B cell (primary cell): ENCODE measurements at regions not wholly inside any gene's neighbourhood (a gene's known extent, or its start where the extent isn't known, plus 50 kb on each side); places are given as distances from the start of the nearest gene placed in this dataset.

ENCODE experiments used
- ATAC-seq: fragments of 200-7000 bp; cut with Tn5 transposase; one replicate; pipeline ENCODE4 v1.10.0; 2021; ENCODE audit warnings: low read depth, mild to moderate bottlenecking, moderate number of reproducible peaks, moderate library complexity
- CTCF ChIA-PET: fragments of 350-600 bp; sonication (Branson Sonifier 250); formaldehyde crosslinking; loops from one replicate; lab custom pipeline; 2021; ENCODE audit warnings: antibody characterized with exemption, inconsistent platforms; lab: Charles Lee
- POLR2A ChIA-PET: fragments of 350-600 bp; sonication (Branson Sonifier 250); formaldehyde crosslinking; loops from one replicate; lab custom pipeline; 2021; ENCODE audit warnings: antibody characterized with exemption; lab: Charles Lee
- DNase-seq: peaks from one replicate; pipeline ENCODE4 v3.0.0; 2013
- H2AFZ ChIP-seq: 2 replicates; pipeline ENCODE4 v1.6.1; 2012; ENCODE audit warnings: mild to moderate bottlenecking, low read depth, low read length; ENCODE audit not compliant: insufficient read depth, poor library complexity, severe bottlenecking
- H3K27ac ChIP-seq, 2 donors: 1 replicate in 1 of 2; 2 replicates in 1 of 2; pipeline ENCODE4 v1.5.1; 2012 to 2013; ENCODE audit warnings: low read length in 2 of 2, mild to moderate bottlenecking in 2 of 2, moderate library complexity in 1 of 2
- H3K27me3 ChIP-seq, 4 experiments: fragments of 200-600 bp in 1 of 4; sonication (generic) in 1 of 4; replicated peaks in 1 of 4; 1 replicate in 2 of 4; 2 replicates in 2 of 4; pipeline versions ENCODE4 v1.6.1 to v1.7.0; 2013 to 2016; ENCODE audit warnings: low read length in 3 of 4, mild to moderate bottlenecking in 2 of 4, mixed read lengths in 1 of 4, moderate library complexity in 1 of 4; ENCODE audit not compliant: insufficient read depth in 4 of 4, control insufficient read depth in 3 of 4; ENCODE audit errors: control extremely low read depth in 1 of 4
- H3K36me3 ChIP-seq, 2 experiments: replicated peaks in 1 of 2; 1 replicate in 1 of 2; 2 replicates in 1 of 2; pipeline versions ENCODE4 v1.6.1 to v1.7.1; 2013; ENCODE audit warnings: low read length in 1 of 2; ENCODE audit not compliant: insufficient read depth in 2 of 2, control insufficient read depth in 1 of 2; ENCODE audit errors: control extremely low read depth in 1 of 2, extremely low read depth in 1 of 2
- H3K4me1 ChIP-seq, 2 donors: fragments of 200-600 bp in 1 of 2; sonication (generic) in 1 of 2; 1 replicate in 1 of 2; 2 replicates in 1 of 2; pipeline versions ENCODE4 v1.5.1 to v1.6.1; 2013 to 2017; ENCODE audit warnings: low read length in 2 of 2; ENCODE audit not compliant: control insufficient read depth in 2 of 2, insufficient read depth in 2 of 2
- H3K4me2 ChIP-seq: replicated peaks from 2 replicates; pipeline ENCODE3; 2012; ENCODE audit warnings: mild to moderate bottlenecking, low read depth, low read length; ENCODE audit not compliant: poor library complexity, severe bottlenecking
- H3K4me3 ChIP-seq, 5 experiments: fragments of 200-600 bp in 1 of 5; sonication (generic) in 1 of 5; 1 replicate in 3 of 5; 2 replicates in 2 of 5; pipeline versions ENCODE4 v1.5.1 to v1.7.0; 2011 to 2016; ENCODE audit warnings: low read length in 4 of 5, mild to moderate bottlenecking in 4 of 5, low read depth in 2 of 5, control low read depth in 1 of 5, moderate library complexity in 1 of 5; ENCODE audit not compliant: insufficient read depth in 1 of 5; ENCODE audit errors: control extremely low read depth in 1 of 5, extremely low read depth in 1 of 5
- H3K79me2 ChIP-seq: fragments of 200-600 bp; sonication (generic); one replicate; pipeline ENCODE4 v1.6.0; 2016; ENCODE audit warnings: low read length; ENCODE audit not compliant: control insufficient read depth, insufficient read depth
- H3K9ac ChIP-seq: fragments of 200-600 bp; sonication (generic); 2 replicates; pipeline ENCODE4 v1.6.1; 2017; ENCODE audit warnings: mild to moderate bottlenecking, low read length, moderate library complexity
- H3K9me3 ChIP-seq, 3 donors: one replicate each; pipeline versions ENCODE4 v1.6.1 to v1.7.1; 2013; ENCODE audit warnings: low read length in 2 of 3; ENCODE audit not compliant: control insufficient read depth in 2 of 3, insufficient read depth in 1 of 3; ENCODE audit errors: control extremely low read depth in 1 of 3
- H4K20me1 ChIP-seq: 2 replicates; pipeline ENCODE4 v1.6.0; 2012; ENCODE audit warnings: mild to moderate bottlenecking, low read length; ENCODE audit not compliant: insufficient read depth, control insufficient read depth, poor library complexity, severe bottlenecking
- H3K27ac Mint-ChIP-seq: one replicate; pipeline ENCODE4 v1.8.0; 2021; ENCODE audit warnings: mixed read lengths
- H3K27me3 Mint-ChIP-seq: one replicate; pipeline ENCODE4 v1.8.0; 2021; ENCODE audit warnings: mixed read lengths
- H3K4me1 Mint-ChIP-seq: one replicate; pipeline ENCODE4 v1.8.0; 2021; ENCODE audit warnings: mixed read lengths
- H3K4me3 Mint-ChIP-seq: one replicate; pipeline ENCODE4 v1.8.0; 2021; ENCODE audit warnings: mixed read lengths
- H3K9me3 Mint-ChIP-seq: one replicate; pipeline ENCODE4 v1.8.0; 2022; ENCODE audit warnings: mixed read lengths; ENCODE audit not compliant: insufficient read depth
- EZH2 ChIP-seq: IDR thresholded peaks from 2 replicates; pipeline ENCODE4 v1.6.1; 2012; ENCODE audit warnings: borderline replicate concordance, low read depth, mild to moderate bottlenecking, moderate library complexity, low read length; ENCODE audit not compliant: insufficient read depth, poor library complexity, severe bottlenecking
- WGBS: methylation state at CpG from one replicate; pipeline ENCODE4 v1.1.5; 2013; ENCODE audit warnings: missing lambda C conversion rate; ENCODE audit not compliant: insufficient coverage; 5-methylcytosine and 5-hydroxymethylcytosine counted together
- intact Hi-C: fragments of 100-400 bp; cut with micrococcal nuclease; formaldehyde crosslinking; loops from one replicate; pipeline ENCODE4 v1.10.0; 2022
- TF ChIP-seq, protein P1 (sequence below): fragments of 200-600 bp; IDR thresholded peaks from one replicate; pipeline ENCODE4 v1.8.0; 2022; ENCODE audit warnings: antibody characterized with exemption, mild to moderate bottlenecking

DNA sequence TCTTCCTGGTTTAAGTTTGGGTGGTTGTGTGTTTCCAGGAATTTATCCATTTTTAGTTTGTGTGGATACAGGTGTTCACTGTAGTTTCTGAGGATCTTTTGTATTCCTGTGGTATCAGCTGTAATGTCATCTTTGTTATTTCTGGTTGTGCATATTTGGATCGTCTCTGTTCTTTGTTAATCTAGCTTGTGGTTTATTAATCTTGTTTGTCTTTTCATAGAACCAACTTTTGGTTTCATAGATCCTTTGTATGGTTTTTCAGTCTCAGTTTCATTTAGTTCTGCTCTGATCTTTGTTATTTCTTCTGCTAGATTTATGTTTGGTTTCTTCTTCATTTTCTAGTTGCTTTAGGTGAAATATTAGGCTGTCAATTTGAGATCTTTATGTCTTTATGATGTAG, 202.4 kb upstream of the ZSWIM2 start:
- Histone ChIP-seq H3K4me1 (no peaks in the 10 kb centered on the region), H2AFZ (no peak overlapping the region), H3K27me3 (no peaks in the 10 kb centered on the region), H3K27ac (no peak overlapping the region), H3K9ac (no peak overlapping the region), H3K9me3 (no peaks in the 10 kb centered on the region), H3K4me2 (no peak overlapping the region), H3K4me3 (no peak overlapping the region), H3K36me3 (no peaks in the 10 kb centered on the region), H4K20me1 (no peaks in the 10 kb centered on the region), H3K79me2 (no peaks in the 10 kb centered on the region)
- Mint-ChIP-seq H3K9me3 (no peaks in the 10 kb centered on the region), H3K4me3 (no peak overlapping the region), H3K4me1 (no peaks in the 10 kb centered on the region), H3K27me3 (no peaks in the 10 kb centered on the region), H3K27ac (no peak overlapping the region)
- ATAC-seq (no peak), DNase-seq (no peak)
- TF ChIP-seq EZH2: no peak
- TF ChIP-seq, protein P1, sequence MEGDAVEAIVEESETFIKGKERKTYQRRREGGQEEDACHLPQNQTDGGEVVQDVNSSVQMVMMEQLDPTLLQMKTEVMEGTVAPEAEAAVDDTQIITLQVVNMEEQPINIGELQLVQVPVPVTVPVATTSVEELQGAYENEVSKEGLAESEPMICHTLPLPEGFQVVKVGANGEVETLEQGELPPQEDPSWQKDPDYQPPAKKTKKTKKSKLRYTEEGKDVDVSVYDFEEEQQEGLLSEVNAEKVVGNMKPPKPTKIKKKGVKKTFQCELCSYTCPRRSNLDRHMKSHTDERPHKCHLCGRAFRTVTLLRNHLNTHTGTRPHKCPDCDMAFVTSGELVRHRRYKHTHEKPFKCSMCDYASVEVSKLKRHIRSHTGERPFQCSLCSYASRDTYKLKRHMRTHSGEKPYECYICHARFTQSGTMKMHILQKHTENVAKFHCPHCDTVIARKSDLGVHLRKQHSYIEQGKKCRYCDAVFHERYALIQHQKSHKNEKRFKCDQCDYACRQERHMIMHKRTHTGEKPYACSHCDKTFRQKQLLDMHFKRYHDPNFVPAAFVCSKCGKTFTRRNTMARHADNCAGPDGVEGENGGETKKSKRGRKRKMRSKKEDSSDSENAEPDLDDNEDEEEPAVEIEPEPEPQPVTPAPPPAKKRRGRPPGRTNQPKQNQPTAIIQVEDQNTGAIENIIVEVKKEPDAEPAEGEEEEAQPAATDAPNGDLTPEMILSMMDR: no peak
- no CpG with 5 or more reads among the region's 1 CpG for WGBS
- ChIA-PET CTCF (no interaction called here), POLR2A (no interaction called here)
- intact Hi-C loops: no loop called here

DNA sequence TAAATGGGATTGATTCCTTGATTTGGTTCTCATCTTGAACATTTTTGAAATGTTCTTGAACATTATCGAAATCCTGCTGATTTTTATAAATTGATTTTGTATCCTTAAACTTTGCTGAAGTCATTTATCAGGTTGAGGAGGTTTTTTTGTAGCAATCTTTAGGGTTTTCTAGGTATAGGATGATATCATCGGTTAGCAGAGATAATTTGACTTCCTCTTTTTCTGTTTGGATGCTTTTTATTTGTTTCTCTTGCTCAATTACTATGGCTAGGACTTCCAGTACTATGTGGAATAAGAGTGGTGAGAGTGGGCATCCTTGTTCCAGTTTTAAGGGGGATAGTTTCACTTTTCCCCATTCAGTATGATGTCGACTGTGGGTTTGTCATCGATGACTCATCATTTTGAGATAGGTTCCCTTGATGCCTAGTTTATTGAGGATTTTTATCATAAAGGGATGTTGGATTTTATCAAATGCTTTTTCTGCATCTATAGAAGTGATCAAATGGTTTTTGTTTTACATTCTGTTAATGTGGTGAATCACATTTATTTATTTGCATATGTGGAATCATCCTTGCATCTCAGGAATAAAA, 201.5 kb upstream of the ZSWIM2 start:
- Mint-ChIP-seq H3K27ac (no peak overlapping the region), H3K4me1 (no peaks in the 10 kb centered on the region), H3K4me3 (no peak overlapping the region), H3K9me3 (no peaks in the 10 kb centered on the region), H3K27me3 (no peaks in the 10 kb centered on the region)
- WGBS: 100% methylated on average over 2 of the region's 4 CpGs
- Histone ChIP-seq H3K4me1 (no peaks in the 10 kb centered on the region), H3K4me3 (no peak overlapping the region), H3K9me3 (no peaks in the 10 kb centered on the region), H3K27ac (no peak overlapping the region), H4K20me1 (no peaks in the 10 kb centered on the region), H3K36me3 (no peaks in the 10 kb centered on the region), H2AFZ (no peak overlapping the region), H3K27me3 (no peaks in the 10 kb centered on the region), H3K9ac (no peak overlapping the region), H3K4me2 (no peak overlapping the region), H3K79me2 (no peaks in the 10 kb centered on the region)
- DNase-seq (no peak), ATAC-seq (no peak)
- TF ChIP-seq EZH2: no peak
- TF ChIP-seq, protein P1: no peak
- intact Hi-C loops: no loop called here
- ChIA-PET CTCF (no interaction called here), POLR2A (no interaction called here)
